ENCODE measurements at regions not wholly inside any gene's neighbourhood (a gene's known extent, or its start where the extent isn't known, plus 50 kb on each side); places are given as distances from the start of the nearest gene placed in this dataset.

DNA sequence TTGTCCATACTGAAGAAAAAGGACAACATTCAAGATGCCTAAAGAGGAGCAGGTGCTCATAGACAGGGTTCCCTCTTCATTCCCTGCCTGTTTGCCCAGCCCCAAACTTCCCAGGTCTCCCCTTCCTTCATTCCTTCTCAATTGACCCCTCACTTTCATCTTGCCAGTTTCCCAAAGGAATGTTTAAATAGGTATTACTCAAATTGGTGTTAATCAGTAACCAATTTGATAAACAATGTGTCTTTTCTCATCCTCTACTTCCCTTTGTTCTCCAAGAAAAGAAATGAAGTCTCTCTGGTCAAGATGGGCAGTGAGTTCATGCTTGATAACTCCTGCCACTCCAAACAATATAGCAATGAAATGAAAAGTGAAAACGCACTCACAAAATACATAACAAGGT, 101.9 kb downstream of the TMPRSS5 start:
- dilution Hi-C loops (cut with MboI; ENCODE audit: extremely low pct_ligation_motif_present, low sequenced_read_pairs), result no loop called here
- POLR2A ChIA-PET, result no interaction called here
- Histone ChIP-seq H3K79me2 (ENCODE audit: control insufficient read depth, insufficient read depth, low read length) (no peaks in the 10 kb centered on the region), H3K9me3 (replicated peaks; ENCODE audit: control insufficient read depth, insufficient read depth, low read length) (no peaks in the 10 kb centered on the region), H3K4me2 (ENCODE audit: insufficient read depth, low read length) (no peak overlapping the region), H4K20me1 (replicated peaks; ENCODE audit: control insufficient read depth, extremely low read depth, insufficient read depth, low read length) (no peaks in the 10 kb centered on the region), H3K4me3 (replicated peaks in 1 of 3; ENCODE audit: insufficient read depth in 1 of 3, low read depth in 1 of 3, low read length in 3 of 3) (no peak overlapping the region), H3K36me3 (ENCODE audit: control insufficient read depth in 2 of 2, extremely low read depth in 1 of 2, insufficient read depth in 2 of 2, low read length in 2 of 2) (no peaks in the 10 kb centered on the region), H3K4me1 (ENCODE audit: control insufficient read depth, extremely low read depth, insufficient read depth, low read length) (no peaks in the 10 kb centered on the region), H3K9me1 (replicated peaks; ENCODE audit: control insufficient read depth, extremely low read depth, insufficient read depth, low read length) (no peaks in the 10 kb centered on the region), H3K27me3 (ENCODE audit: control insufficient read depth in 2 of 2, insufficient read depth in 2 of 2, low read length in 2 of 2) (no peaks in the 10 kb centered on the region), H2AFZ (ENCODE audit: low read depth, low read length) (no peak overlapping the region), H3K9ac (replicated peaks; ENCODE audit: extremely low read depth, insufficient read depth, low read length) (no peak overlapping the region), H3K27ac (ENCODE audit: insufficient read depth, low read depth, low read length) (no peak overlapping the region)
- CTCF ChIA-PET, result no interaction called here
- DNase-seq (ENCODE audit: low read depth, low spot score) (no peak), FAIRE-seq (no peak)
- TF ChIP-seq, protein P1, sequence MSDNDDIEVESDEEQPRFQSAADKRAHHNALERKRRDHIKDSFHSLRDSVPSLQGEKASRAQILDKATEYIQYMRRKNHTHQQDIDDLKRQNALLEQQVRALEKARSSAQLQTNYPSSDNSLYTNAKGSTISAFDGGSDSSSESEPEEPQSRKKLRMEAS (IDR thresholded peaks at IDR 0.05; ENCODE audit: insufficient read depth, insufficient read length), result no peak
- TF ChIP-seq EZH2 (IDR thresholded peaks at IDR 0.05; ENCODE audit: borderline replicate concordance, low read depth, low read length, severe bottlenecking), result no peak
- TF ChIP-seq POLR2A (IDR thresholded peaks at IDR 0.05; ENCODE audit: low read depth, low read length), result no peak
- TF ChIP-seq GATA2 (IDR thresholded peaks at IDR 0.05; ENCODE audit: insufficient read depth, insufficient read length, low read depth, low read length), result no peak
- no peak for TF ChIP-seq FOS (IDR thresholded peaks at IDR 0.05; ENCODE audit: borderline replicate concordance, insufficient read depth, low read length)
- no peak for TF ChIP-seq POLR2AphosphoS5 (IDR thresholded peaks at IDR 0.05; ENCODE audit: insufficient read depth, low read depth, low read length)
- TF ChIP-seq JUN (IDR thresholded peaks at IDR 0.05; ENCODE audit: borderline replicate concordance, insufficient read depth, insufficient read length, low read depth), result no peak
- no peak for TF ChIP-seq MYC (IDR thresholded peaks at IDR 0.05; ENCODE audit: low read depth, low read length)
- TF ChIP-seq, protein P2, sequence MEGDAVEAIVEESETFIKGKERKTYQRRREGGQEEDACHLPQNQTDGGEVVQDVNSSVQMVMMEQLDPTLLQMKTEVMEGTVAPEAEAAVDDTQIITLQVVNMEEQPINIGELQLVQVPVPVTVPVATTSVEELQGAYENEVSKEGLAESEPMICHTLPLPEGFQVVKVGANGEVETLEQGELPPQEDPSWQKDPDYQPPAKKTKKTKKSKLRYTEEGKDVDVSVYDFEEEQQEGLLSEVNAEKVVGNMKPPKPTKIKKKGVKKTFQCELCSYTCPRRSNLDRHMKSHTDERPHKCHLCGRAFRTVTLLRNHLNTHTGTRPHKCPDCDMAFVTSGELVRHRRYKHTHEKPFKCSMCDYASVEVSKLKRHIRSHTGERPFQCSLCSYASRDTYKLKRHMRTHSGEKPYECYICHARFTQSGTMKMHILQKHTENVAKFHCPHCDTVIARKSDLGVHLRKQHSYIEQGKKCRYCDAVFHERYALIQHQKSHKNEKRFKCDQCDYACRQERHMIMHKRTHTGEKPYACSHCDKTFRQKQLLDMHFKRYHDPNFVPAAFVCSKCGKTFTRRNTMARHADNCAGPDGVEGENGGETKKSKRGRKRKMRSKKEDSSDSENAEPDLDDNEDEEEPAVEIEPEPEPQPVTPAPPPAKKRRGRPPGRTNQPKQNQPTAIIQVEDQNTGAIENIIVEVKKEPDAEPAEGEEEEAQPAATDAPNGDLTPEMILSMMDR (IDR thresholded peaks at IDR 0.05; ENCODE audit: extremely low read depth in 1 of 2, insufficient read depth in 1 of 2, low read depth in 1 of 2, low read length in 2 of 2), result no peak
- no TSS peak for BruUV-seq (replicated peaks)
- intact Hi-C loops (cut with micrococcal nuclease), result no loop called here

Measured in endothelial cell of umbilical vein (primary cell).